ENCODE measurements at regions not wholly inside any gene's neighbourhood (a gene's known extent, or its start where the extent isn't known, plus 50 kb on each side); places are given as distances from the start of the nearest gene placed in this dataset.
A peak's percentile ranks its signal among the peaks of the same experiment; 100 is the strongest.
"Not testable (repeated sequence)": the region's sequence is repeated elsewhere in the genome, so short reads cannot be mapped to it uniquely, and the experiment has no call there.

DNA sequence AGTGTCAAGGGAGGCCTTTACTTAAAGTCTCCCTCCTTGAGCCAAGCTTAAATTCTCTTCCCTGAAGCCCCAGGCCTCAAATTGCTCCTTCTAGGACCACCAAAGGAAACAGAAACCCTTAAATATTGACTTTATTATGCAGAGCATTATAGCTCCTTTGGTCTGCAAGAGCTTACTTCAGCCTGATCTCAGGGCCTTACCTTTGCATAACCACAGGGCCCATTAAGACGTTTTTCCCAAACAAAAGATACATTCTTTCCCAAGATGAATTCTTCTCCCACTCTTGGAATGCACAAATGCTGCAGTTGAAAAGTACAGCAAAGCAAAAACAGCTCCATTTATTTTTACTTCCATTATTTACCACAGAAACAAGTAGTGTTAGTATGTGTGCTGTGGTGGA is 130.8 kb downstream of the B3GNT2 start:
- no peak for DNase-seq

DNA sequence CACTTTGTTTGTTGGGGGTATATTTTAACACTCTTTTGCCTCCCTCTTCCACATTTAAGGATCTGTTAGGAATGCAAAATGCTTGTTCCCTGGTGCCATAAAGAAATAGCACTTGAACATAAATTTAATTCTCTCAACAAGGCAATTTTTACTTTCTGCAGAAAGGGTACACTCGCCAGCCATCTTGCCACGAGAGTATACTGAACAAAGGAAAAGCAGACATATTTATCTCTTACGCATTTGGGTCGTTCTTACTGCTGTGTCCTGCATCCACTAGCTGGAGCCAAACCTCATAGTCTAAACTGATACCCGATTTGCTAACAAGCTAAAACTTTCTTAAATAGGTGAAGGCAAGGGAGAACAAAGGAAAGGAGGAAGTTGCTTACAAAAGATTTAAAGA is 129.5 kb downstream of the B3GNT2 start:
- no peak for DNase-seq

DNA sequence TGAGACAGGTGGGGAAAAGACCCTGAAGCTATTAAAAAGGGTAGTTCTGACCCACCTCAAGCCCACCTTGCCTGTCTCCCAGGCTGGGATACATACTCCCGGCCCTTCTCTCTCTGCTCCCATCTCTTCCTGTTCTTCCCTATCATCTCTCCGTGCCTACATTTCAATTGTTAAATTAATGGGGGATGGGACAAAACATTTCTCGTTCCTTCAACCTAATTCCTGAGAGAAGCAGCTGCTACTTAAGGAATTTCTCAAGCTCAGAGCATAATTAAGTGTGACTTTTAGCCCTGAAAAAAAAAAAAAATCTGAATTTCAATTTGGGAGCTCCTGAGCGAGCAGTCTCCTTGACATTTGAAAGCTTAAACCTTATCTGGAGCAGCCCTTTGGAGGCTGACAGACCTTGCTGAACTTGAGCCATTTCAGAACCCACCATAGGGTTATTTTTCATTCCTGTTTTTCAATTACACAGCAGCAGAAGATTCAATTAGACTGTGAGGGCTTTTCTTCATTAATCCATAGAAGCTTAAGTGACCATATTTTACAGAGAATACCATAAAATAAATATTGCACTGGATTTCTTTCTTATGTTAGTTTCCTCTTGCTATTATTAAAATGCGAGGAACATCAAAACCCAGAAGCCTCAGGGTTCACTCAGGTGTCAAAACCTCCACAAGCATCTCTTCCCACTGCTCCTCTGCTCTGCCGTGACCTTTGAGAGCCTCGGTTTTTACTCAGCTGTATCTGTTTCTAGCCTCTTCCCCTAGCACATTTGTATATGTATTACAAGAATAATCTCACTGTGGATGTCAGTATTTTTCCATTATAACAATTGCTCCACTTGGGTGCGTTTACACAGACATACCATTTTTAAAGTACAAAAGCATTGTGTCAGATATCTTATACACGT is 125.7 kb downstream of the B3GNT2 start:
- no peak for DNase-seq

DNA sequence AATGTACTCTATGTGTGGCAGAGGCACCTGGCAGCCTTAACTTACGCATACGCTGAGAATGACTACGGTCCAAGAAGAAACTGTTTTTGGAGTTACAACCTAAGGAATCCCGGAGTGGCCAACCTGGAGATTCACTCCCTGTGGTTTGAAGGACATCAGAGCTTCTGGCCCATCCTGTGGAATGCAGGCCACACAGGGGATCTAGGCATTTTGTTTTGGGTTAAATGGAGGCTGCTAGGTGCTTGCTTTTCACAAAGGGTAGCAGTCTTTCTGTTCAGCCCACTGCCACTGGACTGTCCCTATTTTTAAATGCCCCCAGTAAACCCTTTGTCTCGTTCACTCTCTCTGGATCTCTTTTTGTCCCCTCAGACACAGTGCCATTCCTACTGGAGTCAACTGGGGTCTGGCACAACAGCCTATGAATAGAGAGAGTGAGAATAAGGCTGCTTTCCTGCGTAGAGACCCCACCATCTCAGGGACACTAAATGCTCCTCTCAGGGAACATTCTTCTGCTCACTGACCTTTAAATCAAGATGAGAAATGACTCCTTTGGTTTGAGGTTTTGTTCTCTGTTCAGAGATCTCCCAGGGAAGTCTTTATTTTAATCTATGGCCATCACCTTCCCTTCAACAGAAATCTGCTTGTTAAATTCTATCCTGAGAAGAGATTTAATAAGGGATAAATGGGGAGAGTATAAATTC is 124.9 kb downstream of the B3GNT2 start:
- DNase-seq: no peak

DNA sequence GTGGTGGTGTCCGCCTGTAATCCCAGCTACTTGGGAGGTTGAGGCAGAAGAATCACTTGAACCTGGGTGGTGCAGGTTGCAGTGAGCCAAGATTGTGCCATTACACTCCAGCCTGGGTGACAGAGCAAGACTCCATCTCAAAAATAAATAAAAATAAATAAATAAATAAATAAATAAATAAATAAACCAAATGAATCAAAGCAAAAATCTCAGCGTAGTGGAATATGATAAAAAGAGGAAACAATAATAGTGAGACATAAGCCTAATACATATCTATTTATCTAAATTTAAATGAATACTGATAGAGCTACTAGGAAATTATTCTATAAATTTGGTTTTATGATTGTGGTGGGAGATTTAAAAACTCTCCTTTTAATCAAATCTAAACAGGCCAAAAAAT is 124.2 kb downstream of the B3GNT2 start:
- not testable (repeated sequence) for DNase-seq

DNA sequence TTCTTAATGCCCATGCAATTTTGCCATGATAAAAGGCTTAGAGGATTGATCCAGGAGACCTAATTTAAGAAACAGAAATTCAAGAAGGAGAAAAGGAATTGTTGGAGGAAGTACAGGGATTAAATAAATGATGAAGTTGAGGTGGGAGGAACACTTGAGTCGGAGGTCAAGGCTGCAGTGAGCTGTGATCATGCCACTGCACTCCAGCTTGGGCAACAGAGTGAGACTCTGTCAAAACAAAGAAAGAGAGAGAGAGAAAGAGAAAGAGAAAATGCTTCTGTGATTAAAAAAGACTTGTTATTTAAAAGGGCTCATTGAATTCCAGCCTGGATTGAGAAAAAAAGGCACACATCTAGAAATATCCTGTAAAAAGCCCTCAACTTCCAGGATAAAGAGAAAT is 123.2 kb downstream of the B3GNT2 start:
- DNase-seq: no peak

DNA sequence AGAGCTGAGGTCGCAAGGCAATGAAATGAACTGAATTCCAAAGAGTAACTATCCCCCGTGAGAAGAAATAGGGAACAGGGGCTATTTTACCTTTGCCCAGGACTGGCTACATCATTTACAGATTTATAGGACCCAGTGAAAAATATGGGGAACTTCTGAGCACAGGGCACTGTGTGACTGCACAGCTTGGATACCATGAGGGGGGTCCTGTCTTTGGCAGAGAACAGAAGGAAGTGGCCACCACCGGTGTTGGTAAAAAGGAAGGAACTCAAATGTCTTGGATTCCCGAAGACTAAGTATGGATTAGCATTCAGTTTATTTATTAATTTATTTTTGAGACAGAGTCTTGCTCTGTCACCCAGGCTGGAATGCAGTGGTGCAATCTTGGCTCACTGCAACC is 119.6 kb downstream of the B3GNT2 start:
- no peak for DNase-seq

DNA sequence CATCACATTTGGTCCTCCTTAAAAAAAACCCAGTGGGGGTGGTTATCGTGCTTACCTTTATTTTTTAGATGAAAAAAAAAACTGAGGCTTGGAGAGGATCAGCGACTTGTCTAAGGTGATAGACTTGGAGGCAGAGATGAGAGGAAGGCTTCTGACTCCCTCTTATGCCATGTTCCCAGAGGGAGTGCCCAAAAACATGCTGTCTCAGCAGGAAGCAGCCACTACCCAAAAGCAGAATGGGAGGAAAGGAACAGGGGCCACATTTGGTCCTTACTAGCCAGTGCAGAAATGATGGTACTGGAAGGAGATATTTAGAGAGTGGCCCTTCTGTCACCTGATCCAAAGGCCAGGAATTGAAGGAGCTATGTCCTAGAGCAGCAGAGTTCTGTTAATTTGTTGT is 118.4 kb downstream of the B3GNT2 start:
- no peak for DNase-seq

DNA sequence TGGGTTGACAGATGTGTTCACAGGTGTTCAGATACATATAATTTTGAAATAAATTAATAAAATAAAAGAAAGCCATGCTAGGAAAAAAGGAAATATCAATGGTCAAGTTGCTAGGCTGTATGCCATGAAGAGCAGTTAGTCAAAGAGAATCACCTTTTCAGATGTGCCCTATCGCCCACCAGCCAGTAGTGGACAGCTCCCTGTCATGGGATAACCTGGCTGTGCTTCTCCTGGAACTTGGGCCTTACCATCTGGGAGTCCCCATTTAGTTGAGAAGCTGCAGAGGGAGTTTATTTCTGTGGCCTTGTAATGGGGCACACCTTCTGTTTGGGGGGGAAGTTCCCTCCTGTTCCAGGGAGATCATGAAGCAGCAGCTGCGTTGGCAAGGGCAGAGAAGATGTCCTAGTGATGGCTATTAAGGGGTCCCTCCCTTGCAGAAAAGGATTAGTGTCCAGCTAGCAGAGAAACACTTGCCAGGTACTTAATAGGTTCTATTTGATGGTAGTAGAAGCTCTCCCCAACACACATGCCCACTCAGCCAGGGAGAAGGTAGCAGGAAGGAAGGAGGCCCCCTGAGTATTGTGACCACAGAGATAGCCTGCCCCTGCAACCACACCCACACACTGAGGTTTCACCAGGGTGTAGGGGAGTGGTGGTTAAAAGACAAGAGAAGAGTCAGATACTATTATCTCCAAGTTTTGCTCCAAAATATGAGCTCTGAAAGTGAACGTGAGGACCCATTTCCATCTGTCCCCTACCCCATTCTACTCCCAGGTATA is 117.7 kb downstream of the B3GNT2 start:
- no peak for DNase-seq

DNA sequence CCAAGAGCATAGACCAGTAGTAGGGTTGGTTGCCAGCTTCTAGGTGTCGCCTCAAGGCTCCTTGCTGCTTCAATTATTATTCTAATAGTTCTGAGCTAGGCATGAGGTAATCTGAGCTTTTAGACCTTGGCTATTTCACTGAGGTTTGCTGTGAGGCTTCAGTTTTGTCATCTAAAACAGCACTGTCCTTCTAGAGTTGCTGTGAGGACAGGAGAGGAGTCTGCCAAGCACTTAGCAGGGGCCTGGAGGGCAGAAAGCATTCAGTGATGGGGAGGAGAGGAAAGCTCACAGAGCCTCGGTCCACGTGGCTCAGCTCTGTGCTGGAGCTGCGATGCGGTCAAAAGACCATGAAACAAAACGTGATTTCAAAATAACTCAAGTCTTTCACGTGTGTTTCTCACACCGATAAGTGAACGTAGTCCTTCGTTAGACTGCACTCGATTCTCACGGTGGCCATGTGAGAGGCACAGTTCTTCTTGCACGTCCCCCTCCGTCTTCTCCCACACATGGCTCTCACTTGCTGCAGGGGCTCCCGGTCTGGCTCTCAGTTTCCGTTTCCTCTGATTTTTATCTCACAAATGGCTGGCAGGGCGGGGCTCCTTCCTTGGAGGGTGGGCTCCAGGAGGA is 113.7 kb downstream of the B3GNT2 start:
- DNase-seq: no peak

DNA sequence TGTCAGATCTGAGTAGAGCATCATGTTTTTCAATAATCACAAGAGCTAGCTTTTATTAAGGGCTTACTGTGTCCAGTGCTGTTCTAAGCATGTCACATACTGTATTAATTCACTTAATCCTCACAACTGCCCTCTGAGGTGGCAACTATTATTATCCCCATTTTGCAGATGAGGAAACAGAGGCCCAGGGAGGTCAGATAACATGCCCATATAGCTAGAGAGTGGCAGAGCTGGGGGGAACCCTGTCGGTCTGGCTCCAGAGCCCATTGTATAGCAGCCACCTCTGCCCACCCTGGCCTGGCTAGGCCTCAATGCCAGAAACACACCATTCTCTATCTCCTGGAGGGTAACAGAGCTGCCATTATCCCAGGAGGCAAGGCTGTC is 113.2 kb downstream of the B3GNT2 start:
- no peak for DNase-seq

DNA sequence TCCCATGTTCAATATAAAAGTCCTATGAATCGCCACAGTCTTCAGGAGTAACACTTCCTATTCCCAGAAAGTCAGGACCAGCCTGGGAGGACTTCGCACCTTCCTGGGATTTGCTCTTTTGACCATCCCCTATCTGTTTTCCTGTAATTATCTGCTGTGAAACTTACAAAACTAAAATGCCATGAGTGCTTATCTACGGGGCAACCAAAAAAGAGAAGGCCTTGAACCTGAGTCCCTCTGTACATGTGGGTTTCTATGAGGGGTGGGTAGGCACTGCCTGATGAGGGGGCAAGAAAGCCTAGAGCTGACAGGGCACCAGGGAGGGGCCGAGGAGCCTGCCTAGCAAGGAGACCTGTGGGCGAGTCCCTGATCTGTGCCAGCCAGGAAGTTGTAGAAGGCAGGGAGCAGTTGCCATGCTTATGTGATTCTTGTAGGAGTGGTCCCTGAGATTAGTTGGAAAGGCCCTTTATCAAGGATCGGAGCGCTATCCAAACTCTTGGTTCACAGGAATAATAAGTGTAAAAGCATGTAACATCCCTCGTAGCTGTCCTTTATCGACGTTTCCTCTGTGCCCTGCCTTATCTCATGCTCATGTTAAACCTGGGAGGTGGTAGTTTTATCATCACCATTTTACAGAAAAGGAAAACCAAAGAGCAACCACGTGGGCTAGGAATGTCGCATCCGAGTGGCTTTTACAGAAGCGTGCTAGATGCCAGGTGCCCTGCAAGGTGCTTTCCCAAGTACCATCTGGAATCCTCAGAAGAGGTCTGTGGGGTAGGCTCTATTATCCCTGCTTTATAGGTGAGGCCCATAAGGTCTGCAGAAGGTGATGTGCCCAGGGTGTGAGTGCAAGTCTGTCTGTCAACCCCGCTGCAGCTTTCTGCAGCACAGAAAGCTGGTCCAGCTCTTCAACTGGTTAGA is 111.8 kb downstream of the B3GNT2 start:
- DNase-seq: no peak

DNA sequence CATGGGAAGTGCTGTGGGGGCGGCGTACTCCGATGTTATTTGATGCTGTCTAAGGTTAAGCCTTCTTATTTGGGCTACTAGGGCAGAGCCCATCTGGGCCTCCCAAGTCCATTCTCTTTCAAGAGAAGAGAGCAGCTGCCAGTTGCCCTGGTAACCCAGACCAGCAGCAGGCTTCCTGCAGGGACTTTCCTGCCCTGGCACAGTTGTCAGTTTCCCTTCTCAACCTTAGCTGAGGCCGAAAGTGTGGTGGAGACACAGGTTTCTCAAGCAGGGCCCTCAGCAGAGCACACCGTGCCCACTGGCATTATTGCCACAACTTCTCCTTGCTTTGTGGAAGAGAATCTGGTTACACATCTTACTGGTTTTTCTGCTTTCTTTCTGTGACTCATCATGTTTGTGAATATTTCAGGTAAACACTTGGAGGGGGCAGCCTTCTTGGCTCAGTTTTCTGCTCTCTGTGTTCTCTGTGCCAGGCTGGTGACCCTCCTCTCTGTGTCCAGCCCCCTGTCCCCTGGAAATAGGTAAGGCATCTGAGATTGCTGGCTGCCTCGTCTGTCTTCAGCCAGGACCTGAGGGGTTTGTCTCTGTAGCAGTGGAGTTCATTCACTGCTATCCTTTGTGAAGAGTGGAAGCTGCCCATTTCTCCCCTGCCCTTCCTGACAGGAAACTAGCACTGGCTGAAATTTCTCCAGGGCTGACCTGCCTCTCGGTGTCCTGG is 111.0 kb downstream of the B3GNT2 start:
- peak in 1 of 2 experiments; percentile 19 for DNase-seq

DNA sequence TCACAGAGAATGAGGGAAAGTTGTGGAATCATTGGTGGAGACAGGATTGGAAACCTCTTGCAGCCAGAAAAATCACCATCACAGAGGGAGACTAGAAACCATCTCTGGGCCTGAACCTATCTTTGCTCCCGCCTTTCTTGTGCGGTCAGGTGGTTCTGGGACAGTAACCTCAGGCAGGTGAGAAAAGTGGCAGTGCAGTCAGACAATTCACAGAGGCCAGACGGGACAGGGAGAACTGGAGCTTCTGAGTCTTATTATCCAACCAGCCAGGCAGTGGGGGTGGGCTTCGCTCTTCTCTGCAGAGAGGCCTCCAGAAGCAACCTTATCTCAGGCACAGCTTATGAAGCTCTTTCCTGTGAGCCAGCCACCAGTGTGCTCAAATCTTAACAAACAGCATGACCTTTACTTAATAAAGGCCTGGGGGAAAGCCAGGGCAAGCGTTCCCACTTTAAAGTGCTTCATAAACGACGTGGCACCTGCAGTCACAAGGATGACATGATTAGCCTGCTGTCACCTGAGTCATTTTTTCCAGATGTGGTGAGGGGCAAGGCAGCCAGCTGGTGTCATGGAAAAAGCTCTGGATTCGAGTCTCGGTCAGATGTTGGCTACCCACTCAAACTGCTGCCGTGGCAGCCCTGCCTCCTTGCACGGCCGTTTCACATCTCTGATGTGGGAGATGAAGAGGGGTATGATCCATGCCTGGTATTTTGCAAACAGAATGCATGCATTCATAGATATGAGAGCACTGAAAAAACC is 109.7 kb downstream of the B3GNT2 start:
- no peak for DNase-seq

DNA sequence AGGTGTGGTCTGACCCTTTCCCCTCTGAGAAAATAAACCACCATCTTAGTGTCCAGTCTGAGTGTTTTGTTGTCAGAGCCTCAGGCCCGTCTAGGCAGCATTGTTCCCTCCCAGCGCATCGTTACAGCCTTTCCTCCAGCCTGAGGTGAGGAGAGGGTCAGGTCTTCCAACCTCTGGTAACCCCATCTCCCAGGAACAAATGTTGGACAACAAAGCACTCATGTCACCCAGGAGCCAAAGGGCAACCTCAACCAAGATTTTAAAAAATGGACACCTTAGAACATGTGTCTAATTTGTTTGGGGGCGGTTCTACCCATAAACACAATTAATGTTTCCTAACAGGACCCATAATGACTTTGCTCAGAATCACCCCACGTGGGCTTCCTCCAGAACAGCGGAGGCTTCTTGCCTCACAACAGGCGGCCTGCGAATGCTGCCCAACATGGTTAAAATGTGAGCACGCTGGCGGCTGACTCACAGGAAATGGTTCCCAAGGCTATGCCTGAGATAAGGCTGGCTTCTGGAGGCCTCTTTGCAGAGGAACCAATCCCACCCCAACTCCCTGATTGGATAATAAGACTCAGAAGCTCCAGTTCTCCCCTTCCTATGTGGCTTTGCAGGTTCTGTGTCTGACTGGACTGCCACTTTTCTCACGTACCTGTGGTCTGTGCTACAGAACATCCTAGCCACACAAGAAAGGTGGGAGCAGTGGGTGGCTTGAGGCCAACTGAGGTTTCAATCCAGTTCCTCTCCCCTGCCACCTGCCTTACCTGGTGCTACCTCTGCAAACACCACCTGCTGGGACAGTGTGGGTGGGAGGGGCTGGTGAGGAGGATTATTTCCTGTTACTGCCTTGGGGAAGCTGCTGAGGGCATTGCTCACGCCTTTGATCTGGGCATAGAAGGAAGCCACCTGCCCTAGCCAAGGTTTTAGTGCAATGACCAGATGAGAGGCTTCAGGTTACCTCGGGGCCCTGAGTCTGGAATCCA is 108.8 kb downstream of the B3GNT2 start:
- DNase-seq: peak in 1 of 2 experiments; percentile 47

DNA sequence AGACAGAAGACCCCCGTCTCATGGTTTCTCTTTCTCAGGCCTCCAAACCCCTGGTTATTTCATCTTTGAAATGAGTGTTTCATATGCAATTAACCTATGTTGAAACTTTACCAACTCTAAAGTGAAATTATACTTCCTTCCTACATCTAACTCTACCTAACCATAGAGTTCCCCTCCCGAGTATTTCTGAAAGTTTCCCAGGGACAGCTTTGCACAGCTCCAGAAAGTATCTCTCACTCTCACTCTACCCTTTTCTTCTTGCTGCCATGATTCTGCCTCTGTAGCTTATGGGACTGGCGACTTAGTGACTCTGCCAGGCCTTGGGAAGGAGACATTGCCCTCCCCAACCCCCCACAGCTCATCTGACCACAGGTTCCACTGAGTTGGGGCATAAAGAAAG is 107.9 kb downstream of the B3GNT2 start:
- DNase-seq: no peak

DNA sequence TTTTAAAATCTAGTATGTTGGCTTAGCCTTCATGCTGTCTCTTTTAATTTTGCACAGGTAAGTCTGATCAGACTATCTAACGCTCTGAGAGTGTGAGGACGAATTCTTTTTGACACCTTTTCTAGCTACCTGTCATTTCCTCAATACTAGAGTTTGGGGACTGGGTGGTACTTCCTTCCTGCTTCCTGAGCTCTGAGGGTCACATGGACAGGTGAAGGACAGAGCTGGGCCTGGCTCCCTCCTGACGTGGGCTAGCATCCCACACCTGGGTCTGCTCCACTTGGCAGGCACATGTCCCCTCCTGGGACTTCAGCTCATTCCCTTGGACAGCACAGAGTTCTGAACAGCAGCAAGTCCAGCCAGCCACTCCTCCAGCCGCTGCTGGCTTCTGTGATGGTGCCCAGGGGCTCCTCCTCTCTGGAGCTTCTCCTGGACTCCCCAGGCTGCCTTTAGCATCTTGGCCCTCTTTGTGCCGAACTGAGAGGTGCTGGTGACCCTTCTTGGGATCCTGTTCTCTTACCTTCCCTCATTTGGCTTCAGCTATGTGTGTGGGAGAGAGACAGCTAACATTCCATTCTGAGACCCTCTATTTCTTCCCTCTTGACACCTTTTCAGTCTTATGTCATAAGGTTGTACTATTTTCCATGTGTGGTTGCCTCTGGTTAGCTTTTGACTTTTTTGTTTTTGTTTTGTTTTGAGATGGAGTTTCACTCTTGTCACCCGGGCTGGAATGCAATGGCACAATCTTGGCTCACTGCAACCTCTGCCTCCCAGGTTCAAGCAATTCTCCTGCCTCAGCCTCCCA is 106.9 kb downstream of the B3GNT2 start:
- no peak for DNase-seq

DNA sequence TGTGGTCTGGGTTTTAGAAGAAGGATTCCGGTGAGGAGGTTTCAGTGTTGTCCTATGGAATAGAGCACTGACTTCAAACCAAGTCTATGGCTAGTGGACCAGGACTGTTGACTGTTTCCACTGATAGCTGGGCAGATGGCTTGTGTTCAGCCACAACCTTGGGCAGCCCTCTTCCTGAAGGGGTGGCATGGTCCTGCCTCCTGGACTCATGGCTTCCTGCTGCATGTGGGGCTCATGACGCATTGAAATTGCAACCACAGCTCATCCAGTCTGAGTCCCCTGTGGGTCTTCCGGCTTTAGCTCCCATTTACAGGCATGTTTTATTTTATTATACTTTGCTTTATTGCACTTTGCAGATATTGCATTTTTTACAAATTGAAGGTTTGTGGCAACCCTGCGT is 105.0 kb downstream of the B3GNT2 start:
- DNase-seq: no peak

Measured in NCI-H526 (cell line).